H1 (cell line): ENCODE measurements at regions not wholly inside any gene's neighbourhood (a gene's known extent, or its start where the extent isn't known, plus 50 kb on each side); places are given as distances from the start of the nearest gene placed in this dataset.

Experiments
- ASH2L ChIP-seq: fragments of 200-600, 300-600 bp; sonication (generic); IDR thresholded peaks from one replicate; pipeline ENCODE4 v1.7.1; 2017; ENCODE audit warnings: low read length
- CTBP2 ChIP-seq: IDR thresholded peaks from 2 replicates; pipeline ENCODE4 v1.7.0; 2011; ENCODE audit warnings: borderline replicate concordance, mild to moderate bottlenecking, moderate library complexity, mixed read lengths, low read length; ENCODE audit not compliant: insufficient read depth, insufficient read length
- NANOG ChIP-seq: IDR thresholded peaks from 2 replicates; pipeline ENCODE4 v1.6.1; 2011; ENCODE audit warnings: low read length, low read depth, mild to moderate bottlenecking, inconsistent platforms; ENCODE audit not compliant: insufficient read depth, poor library complexity, severe bottlenecking
- RFX5 ChIP-seq: IDR thresholded peaks from 2 replicates; pipeline ENCODE4 v1.6.1; 2011; ENCODE audit warnings: low read depth, low read length, improper control_type of control experiment, borderline replicate concordance

DNA sequence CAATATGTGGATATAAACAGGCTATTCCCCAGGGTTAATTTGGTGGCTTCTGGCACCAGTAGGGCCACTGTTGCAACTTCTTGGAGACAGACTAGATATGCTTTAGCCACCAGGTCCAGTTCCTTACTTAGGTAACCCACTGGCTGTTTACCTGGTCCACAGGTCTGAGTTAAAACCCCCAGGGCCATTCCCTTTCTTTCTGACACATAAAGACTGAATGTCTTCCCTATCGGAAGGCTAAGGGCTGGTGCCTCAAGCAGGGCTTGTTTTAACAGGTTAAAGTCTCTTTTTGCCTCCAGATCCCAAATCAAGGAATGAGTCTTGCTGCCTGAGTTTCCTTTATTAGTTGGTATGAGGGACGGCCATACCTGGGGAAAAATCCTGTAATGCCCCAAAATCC lies 1052.7 kb upstream of the CNTN5 start (continued):
- TF ChIP-seq NANOG (no peak), CTBP2 (no peak), ASH2L (no peak), RFX5 (no peak)
